ENCODE measurements at regions not wholly inside any gene's neighbourhood (a gene's known extent, or its start where the extent isn't known, plus 50 kb on each side); places are given as distances from the start of the nearest gene placed in this dataset. TPM values are rescaled to one million over a fixed set of nuclear protein-coding genes. Genes with fewer than 3 reads are reported as not detected.
"Not testable (repeated sequence)": the region's sequence is repeated elsewhere in the genome, so short reads cannot be mapped to it uniquely, and the experiment has no call there.

DNA sequence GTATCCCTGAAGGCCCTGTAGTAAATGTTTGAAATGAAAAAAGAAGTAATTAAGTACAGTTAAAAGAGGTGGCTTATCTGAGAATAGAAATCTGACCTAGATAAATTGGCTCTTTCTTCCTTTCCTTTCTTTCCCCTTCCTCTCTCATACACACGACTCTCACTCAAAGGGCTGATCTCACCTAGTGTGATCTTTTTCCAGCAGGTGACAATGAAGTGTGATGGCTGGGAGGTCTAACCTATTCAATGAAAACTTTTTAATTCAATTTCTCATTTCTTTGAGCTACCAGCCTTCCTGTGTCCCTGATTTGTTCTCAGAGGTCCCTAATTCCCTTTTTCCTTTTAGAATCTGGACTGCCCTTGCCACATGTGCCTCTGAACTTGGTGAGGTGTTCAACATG is 118.0 kb upstream of the RIMS1 start:
- Histone ChIP-seq H3K9me3 (no peaks in the 10 kb centered on the region), H3K4me1 (no peaks in the 10 kb centered on the region), H3K27me3 (no peaks in the 10 kb centered on the region), H3K36me3 (no peaks in the 10 kb centered on the region), H3K4me3 (no peak overlapping the region), H3K27ac (no peak overlapping the region)
- no peak for DNase-seq (ENCODE audit: extremely low spot score in 2 of 2)
- intact Hi-C loops (cut with DNase I), result no loop called here
- TF ChIP-seq, protein P1, sequence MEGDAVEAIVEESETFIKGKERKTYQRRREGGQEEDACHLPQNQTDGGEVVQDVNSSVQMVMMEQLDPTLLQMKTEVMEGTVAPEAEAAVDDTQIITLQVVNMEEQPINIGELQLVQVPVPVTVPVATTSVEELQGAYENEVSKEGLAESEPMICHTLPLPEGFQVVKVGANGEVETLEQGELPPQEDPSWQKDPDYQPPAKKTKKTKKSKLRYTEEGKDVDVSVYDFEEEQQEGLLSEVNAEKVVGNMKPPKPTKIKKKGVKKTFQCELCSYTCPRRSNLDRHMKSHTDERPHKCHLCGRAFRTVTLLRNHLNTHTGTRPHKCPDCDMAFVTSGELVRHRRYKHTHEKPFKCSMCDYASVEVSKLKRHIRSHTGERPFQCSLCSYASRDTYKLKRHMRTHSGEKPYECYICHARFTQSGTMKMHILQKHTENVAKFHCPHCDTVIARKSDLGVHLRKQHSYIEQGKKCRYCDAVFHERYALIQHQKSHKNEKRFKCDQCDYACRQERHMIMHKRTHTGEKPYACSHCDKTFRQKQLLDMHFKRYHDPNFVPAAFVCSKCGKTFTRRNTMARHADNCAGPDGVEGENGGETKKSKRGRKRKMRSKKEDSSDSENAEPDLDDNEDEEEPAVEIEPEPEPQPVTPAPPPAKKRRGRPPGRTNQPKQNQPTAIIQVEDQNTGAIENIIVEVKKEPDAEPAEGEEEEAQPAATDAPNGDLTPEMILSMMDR (IDR thresholded peaks at IDR 0.05), result no peak
- no peak for TF ChIP-seq POLR2AphosphoS5 (IDR thresholded peaks at IDR 0.05; ENCODE audit: insufficient read depth in 1 of 2, low read depth in 1 of 2)
- no peak for TF ChIP-seq POLR2A (IDR thresholded peaks at IDR 0.05)

DNA sequence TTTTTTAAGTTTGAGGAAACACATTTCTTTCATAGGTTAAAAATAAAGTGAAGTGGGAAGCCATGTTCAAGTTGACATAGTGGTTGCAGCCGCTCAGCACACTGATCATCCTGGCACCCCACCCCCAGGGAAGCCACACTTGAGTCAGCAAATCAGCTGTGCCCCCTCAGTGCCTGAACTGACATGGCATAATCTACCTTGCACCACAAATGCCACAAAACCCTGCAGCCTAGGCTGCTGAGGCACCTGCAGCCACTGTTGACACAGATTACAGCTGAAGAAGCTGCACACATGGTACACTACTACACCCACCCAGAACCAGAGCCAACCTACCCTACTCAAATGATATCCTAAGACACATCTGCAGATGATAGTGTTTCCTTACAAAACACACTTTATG is 77.5 kb upstream of the RIMS1 start:
- peaks cover 4% of the 10 kb centered on the region for H3K9me3 ChIP-seq
- intact Hi-C loops (cut with DNase I), result no loop called here
- no peak overlapping the region for H3K27ac ChIP-seq
- DNase-seq (ENCODE audit: extremely low spot score in 2 of 2), result no peak
- no peak overlapping the region for H3K4me3 ChIP-seq
- TF ChIP-seq, protein P1 (IDR thresholded peaks at IDR 0.05), result no peak
- TF ChIP-seq POLR2A (IDR thresholded peaks at IDR 0.05) (no peak), POLR2AphosphoS5 (IDR thresholded peaks at IDR 0.05; ENCODE audit: insufficient read depth in 1 of 2, low read depth in 1 of 2) (no peak)
- H3K4me1 ChIP-seq, result no peaks in the 10 kb centered on the region
- H3K27me3 ChIP-seq, result no peaks in the 10 kb centered on the region
- no peaks in the 10 kb centered on the region for H3K36me3 ChIP-seq

DNA sequence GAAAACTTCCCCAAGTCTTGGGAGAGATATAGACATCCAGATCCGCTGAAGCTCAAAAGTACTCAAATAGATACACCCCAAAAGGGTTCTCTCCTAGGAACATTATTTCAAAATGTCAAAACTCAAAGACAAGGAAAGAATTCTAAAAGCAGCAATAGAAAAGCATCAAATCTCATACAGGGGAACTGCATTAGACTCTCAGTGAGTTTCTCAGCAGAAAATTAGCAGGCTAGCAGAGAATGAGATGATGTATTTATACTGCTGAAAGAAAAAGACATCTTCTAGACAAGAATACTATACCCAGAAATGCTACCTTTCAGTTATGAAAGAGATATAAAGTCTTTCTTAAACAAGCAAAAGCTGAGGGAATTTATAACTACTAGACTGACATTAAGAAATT is 75.5 kb upstream of the RIMS1 start:
- Histone ChIP-seq H3K4me3 (no peak overlapping the region), H3K27me3 (no peaks in the 10 kb centered on the region), H3K36me3 (no peaks in the 10 kb centered on the region), H3K9me3 (peaks cover 4% of the 10 kb centered on the region), H3K27ac (no peak overlapping the region), H3K4me1 (no peaks in the 10 kb centered on the region)
- TF ChIP-seq, protein P1 (IDR thresholded peaks at IDR 0.05), result no peak
- TF ChIP-seq POLR2A (IDR thresholded peaks at IDR 0.05) (no peak), POLR2AphosphoS5 (IDR thresholded peaks at IDR 0.05; ENCODE audit: insufficient read depth in 1 of 2, low read depth in 1 of 2) (no peak)
- no peak for DNase-seq (ENCODE audit: extremely low spot score in 2 of 2)
- intact Hi-C loops (cut with DNase I), result no loop called here

DNA sequence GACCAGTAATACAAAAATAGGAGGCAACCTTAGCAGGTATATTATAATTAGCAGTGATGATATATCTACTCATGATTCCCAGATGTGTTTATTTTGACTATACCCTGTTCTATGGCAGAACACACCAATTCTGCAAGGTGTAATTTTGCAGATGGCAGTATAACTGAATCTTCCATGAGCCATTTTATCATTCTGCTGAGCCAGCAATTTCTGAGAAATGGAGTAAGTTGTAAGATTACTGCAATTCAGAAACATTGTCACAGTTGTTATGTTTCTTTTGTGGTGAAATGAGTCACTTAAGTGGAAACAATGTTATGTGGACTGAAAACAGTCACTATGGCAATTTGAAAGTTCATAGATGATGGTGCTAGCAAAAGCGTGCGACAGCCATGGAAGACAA is 63.7 kb upstream of the RIMS1 start:
- intact Hi-C loops (cut with DNase I), result no loop called here
- DNase-seq (ENCODE audit: extremely low spot score in 2 of 2), result no peak

DNA sequence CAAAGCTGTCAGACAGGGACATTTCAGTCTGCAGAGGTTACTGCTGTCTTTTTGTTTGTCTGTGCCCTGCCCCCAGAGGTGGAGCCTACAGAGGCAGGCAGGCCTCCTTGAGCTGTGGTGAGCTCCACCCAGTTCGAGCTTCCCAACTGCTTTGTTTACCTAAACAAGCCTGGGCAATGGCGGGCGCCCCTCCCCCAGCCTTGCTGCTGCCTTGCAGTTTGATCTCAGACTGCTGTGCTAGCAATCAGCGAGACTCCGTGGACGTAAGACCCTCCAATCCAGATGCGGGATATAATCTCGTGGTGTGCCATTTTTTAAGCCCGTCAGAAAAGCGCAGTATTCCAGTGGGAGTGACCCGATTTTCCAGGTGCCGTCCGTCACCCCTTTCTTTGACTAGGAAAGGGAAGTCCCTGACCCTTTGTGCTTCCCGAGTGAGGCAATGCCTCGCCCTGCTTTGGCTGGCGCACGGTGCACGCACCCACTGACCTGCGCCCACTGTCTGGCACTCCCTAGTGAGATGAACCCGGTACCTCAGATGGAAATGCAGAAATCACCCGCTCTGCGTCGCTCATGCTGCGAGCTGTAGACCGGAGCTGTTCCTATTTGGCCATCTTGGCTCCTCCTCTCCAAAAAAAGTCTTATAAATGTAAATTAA is 54.1 kb upstream of the RIMS1 start:
- intact Hi-C loops (cut with DNase I); H3K9me3 ChIP-seq; H3K27ac ChIP-seq; DNase-seq (ENCODE audit: extremely low spot score in 2 of 2); H3K27me3 ChIP-seq; H3K4me1 ChIP-seq; H3K4me3 ChIP-seq; H3K36me3 ChIP-seq: not testable (repeated sequence)

More for the DNA sequence above, 63.7 kb upstream of the RIMS1 start:
- Histone ChIP-seq H3K4me3 (no peak overlapping the region), H3K36me3 (no peaks in the 10 kb centered on the region), H3K4me1 (no peaks in the 10 kb centered on the region), H3K27me3 (no peaks in the 10 kb centered on the region), H3K27ac (no peak overlapping the region), H3K9me3 (no peaks in the 10 kb centered on the region)
- TF ChIP-seq POLR2AphosphoS5 (IDR thresholded peaks at IDR 0.05; ENCODE audit: insufficient read depth in 1 of 2, low read depth in 1 of 2), result no peak

MicroRNAs in the stretch of these regions (microRNA counts, 767-probe panel; counts per million panel counts)
- microRNA hsa-miR-30a-5p, result 4,497 to 4,693 counts per million in 2 donors

Small RNA genes in the stretch of these regions (microRNA-seq; reads per million reads assigned to microRNA genes)
- gene MIR30A (ENCODE audit: borderline number of aligned reads, borderline replicate concordance) (935 reads per million, percentile 78 among the genes with 10 or more reads in this experiment), gene MIR30C2 (ENCODE audit: borderline number of aligned reads, borderline replicate concordance) (20.6 reads per million, percentile 34 among the genes with 10 or more reads in this experiment)

Small RNA genes in the stretch of these regions (small RNA-seq; reads per million reads assigned to genes)
- gene MIR30A (1,744 reads per million, percentile 99 among the genes with 10 or more reads in this experiment), gene MIR30C2 (8.1 reads per million, percentile 91 among the genes with 10 or more reads in this experiment), gene RNU4-66P (not detected)
